Stomach smooth muscle (tissue), 2 donors: ENCODE measurements at regions not wholly inside any gene's neighbourhood (a gene's known extent, or its start where the extent isn't known, plus 50 kb on each side); places are given as distances from the start of the nearest gene placed in this dataset.

Source experiments
- H3K27ac ChIP-seq: one replicate; pipeline ENCODE4 v1.7.0; 2013; ENCODE audit warnings: mild to moderate bottlenecking, low read length, inconsistent platforms
- H3K27me3 ChIP-seq, 2 donors: one replicate each; pipeline ENCODE4 v1.7.0; 2013; ENCODE audit warnings: low read length in 2 of 2; ENCODE audit not compliant: insufficient read depth in 2 of 2, control insufficient read depth in 1 of 2
- H3K36me3 ChIP-seq, 2 donors: one replicate each; pipeline ENCODE4 v1.7.0; 2013; ENCODE audit warnings: low read length in 2 of 2; ENCODE audit not compliant: control insufficient read depth in 2 of 2, insufficient read depth in 2 of 2
- H3K4me1 ChIP-seq: one replicate; pipeline ENCODE4 v1.7.0; 2013; ENCODE audit warnings: low read length; ENCODE audit not compliant: control insufficient read depth, insufficient read depth
- H3K4me3 ChIP-seq, 2 donors: one replicate each; pipeline ENCODE4 v1.7.0; 2013; ENCODE audit warnings: low read length in 2 of 2
- H3K9ac ChIP-seq, 2 donors: one replicate each; pipeline ENCODE4 v1.7.0; 2013; ENCODE audit warnings: low read length in 2 of 2, mild to moderate bottlenecking in 1 of 2
- H3K9me3 ChIP-seq, 2 donors: one replicate each; pipeline ENCODE4 v1.7.0; 2013; ENCODE audit warnings: low read length in 2 of 2; ENCODE audit not compliant: control insufficient read depth in 2 of 2
- donor health status: healthy.
- donor health status: Pancreatic carcinoma.

GRCh38 chr14:89504091-89504490 lies 87.1 kb upstream of the FOXN3 start:
- Histone ChIP-seq H3K36me3 (no peaks in the 10 kb centered on the region), H3K9me3 (no peaks in the 10 kb centered on the region), H3K4me1 (peaks cover 17% of the 10 kb centered on the region), H3K4me3 (no peak overlapping the region), H3K9ac (no peak overlapping the region), H3K27me3 (no peaks in the 10 kb centered on the region), H3K27ac (no peak overlapping the region)

GRCh38 chr14:89503431-89503996 lies 86.5 kb upstream of the FOXN3 start:
- no peaks in the 10 kb centered on the region for H3K36me3 ChIP-seq
- no peaks in the 10 kb centered on the region for H3K9me3 ChIP-seq
- H3K4me3 ChIP-seq = no peak overlapping the region
- no peaks in the 10 kb centered on the region for H3K27me3 ChIP-seq
- peaks cover 17% of the 10 kb centered on the region for H3K4me1 ChIP-seq
- H3K9ac ChIP-seq = no peak overlapping the region
- no peak overlapping the region for H3K27ac ChIP-seq

GRCh38 chr14:89502966-89503365 lies 85.9 kb upstream of the FOXN3 start:
- Histone ChIP-seq H3K36me3 (no peaks in the 10 kb centered on the region), H3K4me1 (peaks cover 17% of the 10 kb centered on the region), H3K27ac (no peak overlapping the region), H3K9me3 (no peaks in the 10 kb centered on the region), H3K9ac (no peak overlapping the region), H3K4me3 (no peak overlapping the region), H3K27me3 (no peaks in the 10 kb centered on the region)

- H3K9me3 ChIP-seq = no peaks in the 10 kb centered on the region
- H3K9ac ChIP-seq = no peak overlapping the region
- peaks cover 14% of the 10 kb centered on the region for H3K4me1 ChIP-seq
- H3K27ac ChIP-seq = no peak overlapping the region
- no peak overlapping the region for H3K4me3 ChIP-seq
- no peaks in the 10 kb centered on the region for H3K27me3 ChIP-seq
- no peaks in the 10 kb centered on the region for H3K36me3 ChIP-seq
These were observed 84.3 kb upstream of the FOXN3 start for GRCh38 chr14:89501381-89501780.

- Histone ChIP-seq H3K4me3 (no peak overlapping the region), H3K36me3 (no peaks in the 10 kb centered on the region), H3K27me3 (no peaks in the 10 kb centered on the region), H3K4me1 (peaks cover 14% of the 10 kb centered on the region), H3K9ac (no peak overlapping the region), H3K9me3 (no peaks in the 10 kb centered on the region), H3K27ac (no peak overlapping the region)
These were observed 83.3 kb upstream of the FOXN3 start for GRCh38 chr14:89500303-89500702.

GRCh38 chr14:89498878-89499277 lies 81.8 kb upstream of the FOXN3 start:
- H3K9ac ChIP-seq = no peak overlapping the region
- H3K9me3 ChIP-seq = no peaks in the 10 kb centered on the region
- no peak overlapping the region for H3K4me3 ChIP-seq
- no peak overlapping the region for H3K27ac ChIP-seq
- no peaks in the 10 kb centered on the region for H3K27me3 ChIP-seq
- H3K4me1 ChIP-seq = peaks cover 4% of the 10 kb centered on the region
- H3K36me3 ChIP-seq = no peaks in the 10 kb centered on the region

GRCh38 chr14:89495718-89496117 lies 78.7 kb upstream of the FOXN3 start:
- H3K27ac ChIP-seq = no peak overlapping the region
- H3K9ac ChIP-seq = no peak overlapping the region
- H3K4me1 ChIP-seq = no peaks in the 10 kb centered on the region
- H3K27me3 ChIP-seq = no peaks in the 10 kb centered on the region
- H3K9me3 ChIP-seq = no peaks in the 10 kb centered on the region
- no peak overlapping the region for H3K4me3 ChIP-seq
- H3K36me3 ChIP-seq = no peaks in the 10 kb centered on the region

GRCh38 chr14:89493877-89494634 lies 77.0 kb upstream of the FOXN3 start:
- Histone ChIP-seq H3K36me3 (no peaks in the 10 kb centered on the region), H3K4me3 (no peak overlapping the region), H3K9me3 (no peaks in the 10 kb centered on the region), H3K27ac (no peak overlapping the region), H3K27me3 (no peaks in the 10 kb centered on the region), H3K4me1 (peaks cover 10% of the 10 kb centered on the region), H3K9ac (no peak overlapping the region)

- Histone ChIP-seq H3K4me3 (no peak overlapping the region), H3K4me1 (peaks cover 10% of the 10 kb centered on the region), H3K9ac (no peak overlapping the region), H3K9me3 (no peaks in the 10 kb centered on the region), H3K27ac (no peak overlapping the region), H3K36me3 (no peaks in the 10 kb centered on the region), H3K27me3 (no peaks in the 10 kb centered on the region)
These were observed 76.4 kb upstream of the FOXN3 start for GRCh38 chr14:89493406-89493805.

- H3K27me3 ChIP-seq = no peaks in the 10 kb centered on the region
- no peaks in the 10 kb centered on the region for H3K9me3 ChIP-seq
- no peak overlapping the region for H3K4me3 ChIP-seq
- H3K4me1 ChIP-seq = peaks cover 10% of the 10 kb centered on the region
- H3K9ac ChIP-seq = no peak overlapping the region
- H3K27ac ChIP-seq = no peak overlapping the region
- no peaks in the 10 kb centered on the region for H3K36me3 ChIP-seq
These were observed 74.8 kb upstream of the FOXN3 start for GRCh38 chr14:89491711-89492381.

GRCh38 chr14:89490466-89490865 lies 73.4 kb upstream of the FOXN3 start:
- peak overlapping the region; percentile 70 to 75 for H3K4me3 ChIP-seq
- H3K9me3 ChIP-seq = no peaks in the 10 kb centered on the region
- H3K4me1 ChIP-seq = peaks cover 10% of the 10 kb centered on the region
- H3K9ac ChIP-seq = peak overlapping the region; percentile 53 to 72
- H3K36me3 ChIP-seq = no peaks in the 10 kb centered on the region
- H3K27me3 ChIP-seq = no peaks in the 10 kb centered on the region
- H3K27ac ChIP-seq = peak overlapping the region; percentile 76
